HUES6 (cell line): ENCODE measurements at regions not wholly inside any gene's neighbourhood (a gene's known extent, or its start where the extent isn't known, plus 50 kb on each side); places are given as distances from the start of the nearest gene placed in this dataset.
"Not testable (repeated sequence)": the region's sequence is repeated elsewhere in the genome, so short reads cannot be mapped to it uniquely, and the experiment has no call there.

Source experiments
- H3K27ac ChIP-seq: 2 replicates; pipeline ENCODE4 v1.7.0; 2013; ENCODE audit warnings: low read depth, mild to moderate bottlenecking, low read length, inconsistent platforms
- H3K27me3 ChIP-seq: 2 replicates; pipeline ENCODE4 v1.6.1; 2013; ENCODE audit warnings: low read length; ENCODE audit not compliant: control insufficient read depth, insufficient read depth
- H3K36me3 ChIP-seq: 2 replicates; pipeline ENCODE4 v1.6.1; 2013; ENCODE audit warnings: low read length; ENCODE audit not compliant: control insufficient read depth, insufficient read depth
- H3K4me1 ChIP-seq: 2 replicates; pipeline ENCODE4 v1.6.1; 2013; ENCODE audit warnings: low read length; ENCODE audit not compliant: control insufficient read depth, insufficient read depth
- H3K4me3 ChIP-seq: 2 replicates; pipeline ENCODE4 v1.5.1; 2013; ENCODE audit warnings: low read depth, low read length
- H3K9ac ChIP-seq: one replicate; pipeline ENCODE4 v1.6.1; 2013; ENCODE audit warnings: mild to moderate bottlenecking, low read length
- H3K9me3 ChIP-seq: 2 replicates; pipeline ENCODE4 v1.6.1; 2013; ENCODE audit warnings: low read depth, low read length; ENCODE audit not compliant: control insufficient read depth, insufficient read depth

GRCh38 chr10:56222237-56222636 is 138.8 kb downstream of the ZWINT start:
- Histone ChIP-seq H3K27ac (no peak overlapping the region), H3K9me3 (no peaks in the 10 kb centered on the region), H3K9ac (no peak overlapping the region)

DNA sequence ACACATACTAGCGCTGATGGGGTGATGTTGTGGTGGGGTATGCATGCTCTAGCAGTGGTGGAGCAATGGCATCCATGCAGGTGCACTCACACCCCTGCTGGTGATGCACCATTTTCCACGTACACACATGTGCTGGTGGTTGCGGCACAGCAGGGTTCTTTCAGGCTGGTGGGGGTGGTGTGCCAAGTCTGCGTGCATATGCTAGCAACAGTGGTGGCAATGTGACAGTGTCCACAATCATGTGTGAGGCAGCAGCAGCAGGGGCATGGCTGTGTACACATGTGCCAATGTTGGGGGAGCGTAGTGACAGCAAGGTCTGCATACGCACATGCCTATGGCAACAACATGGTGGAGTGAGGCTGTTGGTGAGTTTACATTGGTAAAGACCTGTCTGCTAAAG is 148.1 kb downstream of the ZWINT start:
- Histone ChIP-seq H3K9ac (no peak overlapping the region), H3K27me3 (no peaks in the 10 kb centered on the region), H3K27ac (no peak overlapping the region), H3K9me3 (no peaks in the 10 kb centered on the region), H3K36me3 (no peaks in the 10 kb centered on the region), H3K4me1 (no peaks in the 10 kb centered on the region), H3K4me3 (no peak overlapping the region)

More at GRCh38 chr10:56222237-56222636, 138.8 kb downstream of the ZWINT start:
- H3K4me3 ChIP-seq, result no peak overlapping the region
- H3K27me3 ChIP-seq, result no peaks in the 10 kb centered on the region
- no peaks in the 10 kb centered on the region for H3K4me1 ChIP-seq
- no peaks in the 10 kb centered on the region for H3K36me3 ChIP-seq

DNA sequence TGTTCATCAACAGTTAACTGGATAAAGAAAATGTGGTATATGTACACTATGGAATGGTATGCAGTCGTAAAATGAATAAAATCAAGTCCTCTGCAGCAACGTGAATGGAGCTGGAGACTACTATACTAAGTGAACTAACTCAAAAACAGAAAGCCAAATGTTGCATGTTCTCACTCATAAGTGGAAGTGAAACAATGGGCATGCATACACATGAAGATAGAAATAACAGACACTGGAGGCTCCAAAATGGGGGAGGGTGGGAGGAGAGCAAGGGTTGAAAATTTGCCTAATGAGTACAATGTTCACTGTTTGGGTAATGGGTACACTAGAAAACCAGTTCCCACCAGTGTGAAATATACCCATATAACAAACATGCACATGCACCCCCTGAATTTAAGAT is 179.5 kb downstream of the ZWINT start:
- Histone ChIP-seq H3K27me3 (no peaks in the 10 kb centered on the region), H3K4me3 (no peak overlapping the region), H3K27ac (no peak overlapping the region), H3K9ac (no peak overlapping the region), H3K36me3 (no peaks in the 10 kb centered on the region), H3K9me3 (no peaks in the 10 kb centered on the region), H3K4me1 (no peaks in the 10 kb centered on the region)

DNA sequence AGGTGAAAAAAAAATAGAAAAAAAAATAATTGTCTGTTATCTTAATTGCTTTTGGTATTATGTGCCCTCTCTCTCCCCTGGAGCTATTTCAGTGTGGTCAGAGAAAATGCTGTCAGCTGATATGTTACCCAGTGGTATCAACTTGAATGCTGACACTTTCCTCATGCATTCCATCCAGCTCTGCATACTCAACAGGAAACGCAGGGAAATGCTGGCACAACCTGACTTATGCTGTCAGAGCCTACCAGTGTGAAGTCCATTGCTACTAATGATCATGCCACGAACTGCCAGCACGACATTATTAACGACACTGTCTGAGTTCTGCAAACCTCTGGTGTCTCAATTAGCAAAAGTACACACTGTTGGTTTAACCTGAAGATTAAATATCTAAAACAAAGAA is 182.8 kb downstream of the ZWINT start:
- Histone ChIP-seq H3K9me3 (no peaks in the 10 kb centered on the region), H3K27me3 (no peaks in the 10 kb centered on the region), H3K9ac (no peak overlapping the region), H3K4me1 (no peaks in the 10 kb centered on the region), H3K27ac (no peak overlapping the region), H3K4me3 (no peak overlapping the region), H3K36me3 (no peaks in the 10 kb centered on the region)

GRCh38 chr10:56155091-56155513 is 206.0 kb downstream of the ZWINT start:
- not testable (repeated sequence) for H3K36me3 ChIP-seq, H3K27ac ChIP-seq, H3K4me1 ChIP-seq, H3K27me3 ChIP-seq, H3K4me3 ChIP-seq, H3K9me3 ChIP-seq, H3K9ac ChIP-seq

DNA sequence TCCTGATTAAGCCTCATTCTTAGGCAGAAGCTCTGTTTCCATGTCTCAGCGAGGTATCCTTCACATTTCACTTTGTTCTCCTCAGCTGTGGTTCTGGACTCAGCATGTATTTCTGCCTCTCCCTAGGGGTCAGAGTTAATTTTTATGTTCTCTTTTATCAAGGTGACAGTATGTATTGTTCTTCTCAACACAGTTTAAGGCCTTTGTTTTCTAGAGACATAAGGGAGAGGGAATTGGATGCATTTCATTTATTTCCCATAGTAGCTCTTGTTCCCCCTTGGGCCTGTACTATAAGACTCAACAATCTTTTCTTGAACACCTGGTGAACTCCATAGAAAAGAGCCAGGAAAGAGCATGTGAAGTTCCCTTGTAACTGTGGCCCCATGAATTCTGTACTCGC is 214.3 kb downstream of the ZWINT start:
- no peaks in the 10 kb centered on the region for H3K4me1 ChIP-seq
- H3K4me3 ChIP-seq, result no peak overlapping the region
- H3K36me3 ChIP-seq, result no peaks in the 10 kb centered on the region
- no peak overlapping the region for H3K27ac ChIP-seq
- no peak overlapping the region for H3K9ac ChIP-seq
- H3K27me3 ChIP-seq, result no peaks in the 10 kb centered on the region
- no peaks in the 10 kb centered on the region for H3K9me3 ChIP-seq

GRCh38 chr10:56142092-56142728 is 218.8 kb downstream of the ZWINT start:
- Histone ChIP-seq H3K9ac (no peak overlapping the region), H3K4me1 (no peaks in the 10 kb centered on the region), H3K4me3 (no peak overlapping the region), H3K36me3 (no peaks in the 10 kb centered on the region), H3K9me3 (no peaks in the 10 kb centered on the region), H3K27ac (no peak overlapping the region), H3K27me3 (no peaks in the 10 kb centered on the region)

- Histone ChIP-seq H3K27me3 (no peaks in the 10 kb centered on the region), H3K36me3 (no peaks in the 10 kb centered on the region), H3K9ac (no peak overlapping the region), H3K27ac (no peak overlapping the region), H3K4me3 (no peak overlapping the region), H3K9me3 (no peaks in the 10 kb centered on the region), H3K4me1 (no peaks in the 10 kb centered on the region)
Measured at GRCh38 chr10:56139405-56139804, 221.7 kb downstream of the ZWINT start.

DNA sequence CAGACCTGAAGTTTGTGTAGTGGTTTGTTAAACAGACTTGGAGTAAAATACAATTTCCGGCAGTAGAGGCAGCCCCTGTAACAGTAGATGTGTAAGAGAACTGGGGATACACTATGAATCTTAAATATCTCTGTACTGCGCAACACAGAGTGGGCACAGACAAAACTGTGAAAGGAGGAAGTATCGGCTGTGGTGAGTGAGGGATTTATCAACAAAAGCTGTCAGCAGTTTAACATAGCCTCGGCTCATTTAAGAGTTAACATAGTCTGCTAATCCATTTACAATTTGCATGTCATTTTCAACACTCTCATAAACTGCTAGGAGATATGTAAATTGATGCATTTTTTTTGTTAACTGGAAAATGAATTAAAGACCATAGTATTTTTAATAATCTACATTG is 225.2 kb downstream of the ZWINT start:
- Histone ChIP-seq H3K4me3 (no peak overlapping the region), H3K9me3 (no peaks in the 10 kb centered on the region), H3K36me3 (no peaks in the 10 kb centered on the region), H3K27me3 (no peaks in the 10 kb centered on the region), H3K9ac (no peak overlapping the region), H3K27ac (no peak overlapping the region), H3K4me1 (no peaks in the 10 kb centered on the region)

DNA sequence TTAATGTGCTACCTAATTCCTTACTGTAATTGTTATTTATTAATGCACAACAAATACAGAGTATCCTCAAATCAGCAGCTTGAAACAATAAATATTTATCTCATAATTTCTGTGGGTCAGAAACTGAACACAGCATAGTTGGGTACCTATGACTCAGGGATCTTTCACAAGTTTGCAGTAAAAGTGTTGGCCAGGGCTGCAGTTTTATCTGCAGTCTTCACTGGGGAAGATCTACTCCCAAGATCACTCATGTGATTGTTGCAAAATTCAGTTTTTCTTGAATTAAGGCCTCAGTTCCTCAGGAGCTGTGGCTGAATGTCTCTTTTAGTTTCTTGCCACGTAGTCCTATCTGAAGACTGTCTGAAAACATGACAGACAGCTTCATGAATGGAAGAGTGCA is 237.8 kb downstream of the ZWINT start:
- Histone ChIP-seq H3K9me3 (no peaks in the 10 kb centered on the region), H3K27me3 (no peaks in the 10 kb centered on the region)

GRCh38 chr10:56116684-56117083 is 244.4 kb downstream of the ZWINT start:
- Histone ChIP-seq H3K9me3 (no peaks in the 10 kb centered on the region), H3K9ac (no peak overlapping the region), H3K36me3 (no peaks in the 10 kb centered on the region), H3K4me3 (no peak overlapping the region), H3K27ac (no peak overlapping the region), H3K4me1 (no peaks in the 10 kb centered on the region), H3K27me3 (no peaks in the 10 kb centered on the region)

More for the DNA sequence above, 237.8 kb downstream of the ZWINT start:
- no peaks in the 10 kb centered on the region for H3K4me1 ChIP-seq
- no peaks in the 10 kb centered on the region for H3K36me3 ChIP-seq
- H3K4me3 ChIP-seq, result no peak overlapping the region
- no peak overlapping the region for H3K27ac ChIP-seq
- no peak overlapping the region for H3K9ac ChIP-seq

DNA sequence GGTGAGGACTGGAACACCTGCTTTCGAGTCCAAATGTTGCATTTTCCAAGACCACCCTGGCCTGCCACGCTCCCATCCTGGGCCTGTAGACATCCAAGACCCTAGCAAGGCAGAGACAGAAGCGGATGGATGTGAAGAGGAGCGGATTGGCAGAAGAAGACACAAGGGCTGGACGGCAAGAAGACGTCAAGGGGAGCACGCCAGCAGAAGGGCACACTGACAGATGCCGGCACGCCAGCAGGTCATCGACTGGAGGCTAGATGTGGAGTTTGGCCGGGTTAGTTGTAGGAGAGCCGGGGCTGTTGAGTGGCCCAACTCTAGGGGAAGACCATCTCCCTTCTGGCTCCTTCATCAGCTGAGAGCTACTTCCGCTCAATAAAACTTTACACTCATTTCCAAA is 251.6 kb downstream of the ZWINT start:
- Histone ChIP-seq H3K4me1 (no peaks in the 10 kb centered on the region), H3K9me3 (no peaks in the 10 kb centered on the region), H3K36me3 (no peaks in the 10 kb centered on the region), H3K27ac (no peak overlapping the region), H3K9ac (no peak overlapping the region), H3K27me3 (no peaks in the 10 kb centered on the region), H3K4me3 (no peak overlapping the region)
